Mammary epithelial cell (primary cell): ENCODE measurements at regions not wholly inside any gene's neighbourhood (a gene's known extent, or its start where the extent isn't known, plus 50 kb on each side); places are given as distances from the start of the nearest gene placed in this dataset.

Experiments
- EZH2 ChIP-seq: IDR thresholded peaks from 2 replicates; pipeline ENCODE4 v1.6.1; 2012; ENCODE audit warnings: low read length, inconsistent platforms, borderline replicate concordance
- TF ChIP-seq, protein P1 (sequence below), 2 donors: IDR thresholded peaks in 1 of 2; conservative IDR thresholded peaks in 1 of 2; 2 replicates each; pipeline ENCODE4 v1.5.1; 2011 to 2012; ENCODE audit warnings: inconsistent platforms in 2 of 2, low read length in 2 of 2, mild to moderate bottlenecking in 2 of 2, control low read depth in 1 of 2, low read depth in 1 of 2; ENCODE audit not compliant: insufficient read depth in 1 of 2; ENCODE audit errors: extremely low read depth in 1 of 2

DNA sequence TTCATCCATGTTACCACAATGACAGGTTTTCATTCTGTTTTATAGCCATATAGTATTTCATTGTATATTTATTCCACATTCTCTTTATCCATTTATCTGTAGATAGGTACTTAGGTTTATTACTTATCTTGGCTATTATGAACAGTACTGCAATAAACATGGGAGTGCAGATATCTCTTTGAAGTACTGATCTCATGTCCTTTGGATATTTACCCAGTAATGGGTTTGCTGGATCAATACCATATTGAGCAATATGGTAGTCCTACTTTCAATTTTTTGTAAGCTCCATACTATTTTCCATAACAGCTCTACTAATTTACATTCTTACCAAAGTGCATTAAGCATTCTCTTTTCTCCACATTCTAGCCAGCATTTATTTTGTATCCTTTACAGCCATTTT is 235.8 kb upstream of the ALG10 start:
- TF ChIP-seq, protein P1, sequence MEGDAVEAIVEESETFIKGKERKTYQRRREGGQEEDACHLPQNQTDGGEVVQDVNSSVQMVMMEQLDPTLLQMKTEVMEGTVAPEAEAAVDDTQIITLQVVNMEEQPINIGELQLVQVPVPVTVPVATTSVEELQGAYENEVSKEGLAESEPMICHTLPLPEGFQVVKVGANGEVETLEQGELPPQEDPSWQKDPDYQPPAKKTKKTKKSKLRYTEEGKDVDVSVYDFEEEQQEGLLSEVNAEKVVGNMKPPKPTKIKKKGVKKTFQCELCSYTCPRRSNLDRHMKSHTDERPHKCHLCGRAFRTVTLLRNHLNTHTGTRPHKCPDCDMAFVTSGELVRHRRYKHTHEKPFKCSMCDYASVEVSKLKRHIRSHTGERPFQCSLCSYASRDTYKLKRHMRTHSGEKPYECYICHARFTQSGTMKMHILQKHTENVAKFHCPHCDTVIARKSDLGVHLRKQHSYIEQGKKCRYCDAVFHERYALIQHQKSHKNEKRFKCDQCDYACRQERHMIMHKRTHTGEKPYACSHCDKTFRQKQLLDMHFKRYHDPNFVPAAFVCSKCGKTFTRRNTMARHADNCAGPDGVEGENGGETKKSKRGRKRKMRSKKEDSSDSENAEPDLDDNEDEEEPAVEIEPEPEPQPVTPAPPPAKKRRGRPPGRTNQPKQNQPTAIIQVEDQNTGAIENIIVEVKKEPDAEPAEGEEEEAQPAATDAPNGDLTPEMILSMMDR (conservative IDR thresholded peaks at IDR 0.05 in 1 of 2, IDR thresholded peaks at IDR 0.05 in 1 of 2; ENCODE audit: extremely low read depth in 1 of 2, insufficient read depth in 1 of 2, low read depth in 1 of 2, low read length in 2 of 2): no peak
- no peak for TF ChIP-seq EZH2
